ENCODE measurements at regions not wholly inside any gene's neighbourhood (a gene's known extent, or its start where the extent isn't known, plus 50 kb on each side); places are given as distances from the start of the nearest gene placed in this dataset.
"Not testable (repeated sequence)": the region's sequence is repeated elsewhere in the genome, so short reads cannot be mapped to it uniquely, and the experiment has no call there.

DNA sequence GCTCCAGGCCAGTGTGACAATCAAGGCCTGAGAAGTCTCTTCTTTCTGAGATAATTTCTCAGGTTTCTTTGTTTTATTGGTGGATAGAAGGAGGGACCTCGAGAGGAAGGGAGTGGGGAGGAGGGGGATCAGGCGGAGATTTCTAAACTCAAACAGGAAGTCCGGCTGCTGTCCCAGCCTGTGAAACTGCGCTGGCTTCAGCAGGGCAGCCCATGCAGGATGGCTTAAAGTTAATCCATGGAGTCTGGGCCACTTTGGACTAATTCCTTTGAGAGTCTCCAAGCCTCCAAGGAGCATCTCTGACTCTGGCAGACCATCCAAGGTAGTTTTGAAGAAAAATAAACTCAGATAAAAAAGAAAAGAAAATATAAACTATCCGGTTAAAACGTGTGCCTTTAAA is 378.5 kb downstream of the MLLT3 start:
- intact Hi-C loops (cut with micrococcal nuclease) = no loop called here
- ATAC-seq = no peak
- no peak for DNase-seq

- no peak for ATAC-seq
- DNase-seq = no peak
- intact Hi-C loops (cut with micrococcal nuclease) = no loop called here
Observed at GRCh38 chr9:20242510-20243189, 379.6 kb downstream of the MLLT3 start.

- DNase-seq (no peak), ATAC-seq (no peak)
- intact Hi-C loops (cut with micrococcal nuclease) = no loop called here
Observed at GRCh38 chr9:20240498-20240897, 381.8 kb downstream of the MLLT3 start.

DNA sequence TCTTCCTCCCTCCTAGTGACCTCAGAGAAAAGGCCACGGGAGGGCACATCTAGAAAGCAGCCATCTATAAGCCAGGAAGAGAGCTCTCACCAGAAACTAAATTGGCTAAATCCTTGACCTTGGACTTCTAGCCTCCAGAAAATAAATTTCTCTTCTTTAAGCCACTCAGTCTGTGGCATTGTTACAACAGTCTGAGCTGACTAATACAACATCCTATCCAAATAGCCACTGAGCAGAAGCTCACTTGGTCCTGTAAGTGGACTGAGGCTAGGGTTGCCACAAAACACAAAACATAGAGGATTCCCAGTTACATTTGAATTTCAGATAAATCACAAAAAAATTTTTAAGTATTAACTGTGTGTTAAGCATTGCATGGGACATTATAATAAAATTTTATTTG is 383.4 kb downstream of the MLLT3 start:
- ATAC-seq = no peak
- no peak for DNase-seq
- intact Hi-C loops (cut with micrococcal nuclease) = no loop called here

DNA sequence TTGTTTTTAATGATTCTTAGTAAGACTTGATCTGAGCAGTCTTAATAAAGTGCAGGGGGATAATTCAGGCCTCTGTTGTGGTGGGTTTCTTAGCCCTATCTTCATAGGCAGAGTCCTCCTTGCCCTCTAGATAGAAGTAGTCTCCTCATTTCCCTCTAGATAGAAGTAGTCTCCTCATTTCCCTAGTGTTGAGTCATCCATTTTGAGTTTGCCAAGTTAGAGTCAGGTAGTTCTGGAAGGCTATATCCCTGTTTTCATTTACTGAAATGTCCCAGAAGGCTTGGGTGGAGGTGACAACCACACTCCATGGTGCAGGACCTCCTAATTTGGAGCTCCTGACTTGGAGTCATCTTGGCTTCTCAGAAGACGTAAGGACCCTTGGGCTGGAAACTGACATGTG is 384.6 kb downstream of the MLLT3 start:
- no peak for DNase-seq
- ATAC-seq = no peak
- intact Hi-C loops (cut with micrococcal nuclease) = no loop called here

- no peak for DNase-seq
- intact Hi-C loops (cut with micrococcal nuclease) = no loop called here
- ATAC-seq = no peak
Observed at GRCh38 chr9:20236676-20237075, 385.6 kb downstream of the MLLT3 start.

GRCh38 chr9:20235206-20235605 is 387.1 kb downstream of the MLLT3 start:
- DNase-seq; ATAC-seq; intact Hi-C loops (cut with micrococcal nuclease): not testable (repeated sequence)

DNA sequence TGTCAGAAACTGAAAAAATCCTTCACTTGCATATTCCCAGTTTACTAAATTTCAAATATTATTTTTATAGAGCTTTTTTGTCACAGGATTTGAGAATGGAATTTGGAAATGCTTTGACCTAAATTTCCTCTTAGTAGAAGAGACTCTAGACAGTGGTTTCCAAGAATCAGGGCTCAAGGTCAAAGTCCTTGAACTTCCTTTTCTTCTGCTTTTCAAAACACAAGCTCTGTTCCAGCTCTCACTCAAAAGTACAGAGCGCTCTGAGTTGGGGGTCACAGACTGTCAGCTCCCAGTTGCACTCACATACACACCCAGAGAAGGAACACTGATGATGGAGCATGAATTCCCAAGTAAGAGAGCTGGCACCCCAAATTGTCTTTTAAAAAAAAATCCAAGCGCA is 394.2 kb downstream of the MLLT3 start:
- DNase-seq (no peak), ATAC-seq (no peak)
- intact Hi-C loops (cut with micrococcal nuclease) = no loop called here

DNA sequence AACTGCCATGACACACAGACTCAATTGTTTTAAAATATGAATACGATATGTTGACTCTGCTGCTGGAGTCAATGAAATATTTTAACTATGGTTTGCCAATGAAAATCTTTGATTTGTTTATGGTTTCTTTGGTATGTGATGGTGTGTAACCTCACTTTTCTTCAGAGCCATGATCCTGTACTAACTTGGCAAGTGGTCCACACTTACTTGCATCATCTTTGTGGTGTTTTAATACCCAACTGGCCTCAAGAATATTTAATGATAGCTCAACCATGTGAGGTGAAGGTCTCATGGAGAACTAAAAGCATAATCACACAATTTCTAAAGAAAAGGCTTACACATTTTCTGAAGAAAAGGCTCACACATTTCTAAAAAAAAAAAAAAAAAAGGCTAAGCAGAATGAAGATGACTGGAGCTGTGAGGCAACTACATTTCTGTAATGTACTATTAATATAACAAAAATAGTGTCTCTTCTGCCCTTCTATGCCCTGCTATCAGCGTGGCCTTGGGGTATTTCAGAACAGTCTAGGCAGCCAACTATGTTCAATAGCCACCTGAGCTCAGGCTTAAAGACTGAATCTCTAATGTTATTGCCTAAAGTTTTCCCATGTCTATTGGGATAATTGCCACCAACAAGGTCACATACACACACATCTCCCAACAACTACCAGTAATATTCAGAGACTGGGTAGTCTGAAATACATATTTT is 395.0 kb downstream of the MLLT3 start:
- ATAC-seq (no peak), DNase-seq (no peak)
- intact Hi-C loops (cut with micrococcal nuclease) = no loop called here

- no peak for ATAC-seq
- no peak for DNase-seq
- intact Hi-C loops (cut with micrococcal nuclease) = no loop called here
Observed at GRCh38 chr9:20226345-20226744, 396.0 kb downstream of the MLLT3 start.

GRCh38 chr9:20225826-20226225 is 396.5 kb downstream of the MLLT3 start:
- no peak for ATAC-seq
- DNase-seq = no peak
- intact Hi-C loops (cut with micrococcal nuclease) = no loop called here

- DNase-seq (no peak), ATAC-seq (no peak)
- intact Hi-C loops (cut with micrococcal nuclease) = no loop called here
Observed at GRCh38 chr9:20224756-20225155, 397.5 kb downstream of the MLLT3 start.

GRCh38 chr9:20220286-20220685 is 402.0 kb downstream of the MLLT3 start:
- ATAC-seq = no peak
- intact Hi-C loops (cut with micrococcal nuclease) = no loop called here

DNA sequence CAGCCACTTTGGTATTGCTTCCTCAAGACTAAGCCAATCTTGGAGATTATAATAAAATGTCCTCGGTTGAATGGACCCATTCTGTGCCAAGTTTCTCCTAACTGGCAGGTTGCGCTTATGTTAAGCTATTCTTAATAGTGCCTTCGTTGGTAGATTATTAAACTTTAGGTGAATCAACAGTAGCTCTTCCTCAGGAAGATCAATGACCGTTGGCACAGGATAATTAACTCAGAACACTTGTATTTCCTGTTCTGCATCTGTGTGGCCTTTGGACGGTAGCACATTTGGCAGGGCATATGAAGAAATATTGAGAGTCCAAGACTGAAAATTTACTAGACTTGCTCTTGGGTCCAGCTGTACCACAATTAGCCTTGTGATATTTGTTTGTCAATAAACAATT is 402.9 kb downstream of the MLLT3 start:
- no peak for DNase-seq
- intact Hi-C loops (cut with micrococcal nuclease) = no loop called here
- ATAC-seq = no peak

More at GRCh38 chr9:20220286-20220685, 402.0 kb downstream of the MLLT3 start:
- DNase-seq = no peak

DNA sequence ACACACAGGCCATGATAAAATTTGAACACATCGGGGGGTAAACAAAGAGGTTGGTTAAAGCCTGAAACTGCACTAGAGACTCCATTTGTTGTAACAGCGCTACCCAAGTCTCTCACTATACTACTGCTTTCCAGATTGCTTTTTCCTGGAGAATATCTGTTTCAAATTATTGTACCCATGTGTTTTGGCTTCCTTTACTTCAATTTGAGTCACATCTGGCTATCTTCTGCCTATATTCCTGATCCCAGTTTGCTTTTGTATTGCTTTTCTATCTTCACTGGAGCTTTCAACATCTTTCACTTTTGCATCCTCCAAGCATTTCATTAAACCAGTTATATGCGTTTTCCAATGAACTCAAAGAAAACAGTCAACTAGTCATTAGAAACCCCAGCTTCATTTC is 404.7 kb downstream of the MLLT3 start:
- ATAC-seq (no peak), DNase-seq (no peak)
- intact Hi-C loops (cut with micrococcal nuclease) = no loop called here

DNA sequence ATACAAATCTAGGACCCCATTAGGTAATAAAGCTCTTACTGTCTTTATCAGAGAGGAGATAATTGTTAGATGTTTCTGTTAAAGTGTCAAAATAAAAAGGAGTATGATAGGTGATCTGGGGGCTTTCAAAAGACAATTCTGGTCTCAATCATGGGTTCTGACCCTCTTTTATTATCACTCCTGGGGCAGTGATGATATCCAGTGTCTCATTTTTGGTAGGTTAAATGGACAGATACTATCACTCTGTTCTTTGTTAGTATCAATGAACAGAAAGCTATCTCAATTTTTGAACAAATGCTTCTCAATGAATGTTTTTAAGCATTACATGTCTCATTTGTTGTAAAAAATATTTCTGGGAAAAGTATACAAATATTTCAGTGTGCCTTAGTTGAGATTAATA is 405.9 kb downstream of the MLLT3 start:
- DNase-seq (no peak), ATAC-seq (no peak)
- intact Hi-C loops (cut with micrococcal nuclease) = no loop called here

GRCh38 chr9:20215552-20215951 is 406.7 kb downstream of the MLLT3 start:
- intact Hi-C loops (cut with micrococcal nuclease) = no loop called here
- DNase-seq (no peak), ATAC-seq (peak; percentile 78)

DNA sequence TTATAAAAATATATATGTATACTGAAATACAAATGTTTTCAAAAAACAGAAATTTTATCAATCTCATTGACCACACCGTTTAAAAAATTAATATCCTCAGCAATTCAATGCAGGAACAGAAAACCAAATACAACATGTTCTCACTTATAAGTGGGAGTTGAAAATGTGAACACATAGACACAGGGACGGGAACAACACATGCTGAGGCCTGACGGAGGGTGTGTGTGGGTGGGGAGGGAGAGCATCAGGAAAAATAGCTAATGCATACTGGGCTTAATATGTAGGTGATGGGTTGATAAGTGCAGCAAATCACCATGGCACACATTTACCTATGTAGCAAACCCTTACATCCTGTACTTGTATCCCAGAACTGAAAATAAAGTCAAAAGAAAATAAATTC is 409.5 kb downstream of the MLLT3 start:
- no peak for DNase-seq
- intact Hi-C loops (cut with micrococcal nuclease) = no loop called here
- no peak for ATAC-seq

GRCh38 chr9:20209391-20210340 is 412.6 kb downstream of the MLLT3 start:
- intact Hi-C loops (cut with micrococcal nuclease) = no loop called here
- no peak for ATAC-seq
- DNase-seq = no peak

DNA sequence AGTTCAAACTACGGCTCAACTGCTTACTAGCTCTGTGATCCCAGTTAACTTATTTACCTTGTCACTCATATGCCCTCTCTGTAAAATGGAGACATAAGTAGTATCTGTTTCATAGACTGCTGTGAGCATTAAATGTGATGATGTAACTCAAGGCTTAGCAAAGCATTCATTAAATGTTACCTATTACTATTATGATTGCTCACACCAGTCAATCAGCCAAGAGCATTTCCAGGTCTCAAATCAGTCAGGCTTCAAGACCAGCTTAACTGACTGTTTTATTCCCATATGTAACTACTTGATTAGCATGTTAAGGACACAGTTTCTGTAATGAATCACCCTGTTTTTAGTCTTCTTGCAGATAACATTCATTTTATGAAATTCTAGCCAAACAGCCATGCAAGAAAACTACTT is 413.3 kb downstream of the MLLT3 start:
- DNase-seq = no peak
- intact Hi-C loops (cut with micrococcal nuclease) = no loop called here
- ATAC-seq = no peak

Data from left ventricle myocardium superior (tissue), 1 donor.